Osteoblast (primary cell): ENCODE measurements at regions not wholly inside any gene's neighbourhood (a gene's known extent, or its start where the extent isn't known, plus 50 kb on each side); places are given as distances from the start of the nearest gene placed in this dataset.

Experiments used
- DNase-seq: peaks from one replicate; pipeline ENCODE4 v3.0.0; 2011; ENCODE audit warnings: low spot score, mixed read lengths; ENCODE audit not compliant: insufficient read length; ENCODE audit errors: missing footprints
- H2AFZ ChIP-seq: 2 replicates; pipeline ENCODE4 v1.6.0; 2011; ENCODE audit warnings: mild to moderate bottlenecking, low read length
- H3K27ac ChIP-seq: 2 replicates; pipeline ENCODE4 v1.5.1; 2011; ENCODE audit warnings: mild to moderate bottlenecking, low read depth, low read length, moderate library complexity
- H3K27me3 ChIP-seq: 2 replicates; pipeline ENCODE4 v1.6.0; 2012; ENCODE audit warnings: mild to moderate bottlenecking, control low read depth, inconsistent platforms, low read length, moderate library complexity; ENCODE audit not compliant: insufficient read depth
- H3K36me3 ChIP-seq: 2 replicates; pipeline ENCODE4 v1.5.1; 2011; ENCODE audit warnings: mild to moderate bottlenecking, low read length, control low read depth, moderate library complexity; ENCODE audit not compliant: insufficient read depth
- H3K4me1 ChIP-seq: 2 replicates; pipeline ENCODE4 v1.5.1; 2011; ENCODE audit warnings: mild to moderate bottlenecking, low read length, control low read depth, moderate library complexity; ENCODE audit not compliant: insufficient read depth
- H3K4me2 ChIP-seq: 2 replicates; pipeline ENCODE4 v1.6.0; 2011; ENCODE audit warnings: mild to moderate bottlenecking, low read length; ENCODE audit not compliant: insufficient read depth
- H3K4me3 ChIP-seq: fragments of 200-600 bp; sonication (generic); 3 replicates; pipeline ENCODE4 v1.5.1; 2012; ENCODE audit warnings: mild to moderate bottlenecking, low read length, inconsistent platforms; ENCODE audit not compliant: insufficient read depth
- H3K79me2 ChIP-seq: 2 replicates; pipeline ENCODE4 v1.6.0; 2012; ENCODE audit warnings: mild to moderate bottlenecking, low read length, control low read depth, inconsistent platforms; ENCODE audit not compliant: insufficient read depth
- H3K9me3 ChIP-seq: 2 replicates; pipeline ENCODE4 v1.5.1; 2011; ENCODE audit warnings: low read depth, low read length, control low read depth
- H4K20me1 ChIP-seq: 2 replicates; pipeline ENCODE4 v1.6.0; 2012; ENCODE audit warnings: mild to moderate bottlenecking, low read length, control low read depth; ENCODE audit not compliant: insufficient read depth
- TF ChIP-seq, protein P1 (sequence below): IDR thresholded peaks from 2 replicates; pipeline ENCODE4 v1.5.1; 2011; ENCODE audit warnings: mild to moderate bottlenecking, low read depth, low read length, moderate library complexity; ENCODE audit errors: extremely low read depth

DNA sequence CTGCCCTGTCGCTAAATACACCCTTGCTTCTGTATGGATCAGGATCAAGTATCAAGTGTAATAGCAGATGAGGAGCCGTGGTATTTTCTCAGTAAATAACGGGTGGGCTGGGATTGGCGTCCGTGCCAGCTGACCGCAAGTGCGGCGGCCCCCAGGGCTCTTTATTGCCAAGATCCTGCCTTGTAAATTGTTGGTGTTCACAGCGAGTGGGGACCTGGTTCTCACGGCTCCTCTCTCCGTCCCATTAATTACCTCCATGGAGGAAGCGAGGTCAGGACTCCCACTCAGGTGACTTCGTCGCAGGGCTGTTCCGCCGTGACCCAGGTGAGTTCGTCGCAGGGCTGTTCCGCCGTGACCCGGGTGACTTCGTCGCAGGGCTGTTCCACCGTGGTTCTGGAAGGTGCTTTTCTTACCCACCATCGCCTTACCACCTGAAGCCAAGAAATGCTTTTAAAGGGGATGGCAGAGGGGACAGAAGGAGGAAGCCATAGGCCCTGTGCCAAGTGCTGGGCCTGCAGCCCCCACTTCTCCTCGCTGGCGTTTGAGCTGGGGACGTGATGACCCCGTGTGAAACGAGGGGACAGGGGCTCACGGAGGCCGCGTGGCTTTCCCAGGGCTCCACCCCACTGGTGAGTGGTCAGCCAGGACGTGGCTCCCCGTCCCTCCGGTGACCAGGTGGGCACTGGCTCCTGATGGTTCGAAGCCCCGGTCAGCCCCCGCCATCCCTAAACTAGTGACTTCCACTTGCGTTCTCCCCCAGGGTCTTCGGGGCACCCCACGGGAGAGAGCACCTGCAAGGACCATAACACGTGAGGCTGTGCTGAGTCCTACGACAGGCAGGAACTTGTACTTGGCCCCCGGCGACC is 118.4 kb downstream of the TWIST2 start:
- Histone ChIP-seq H3K36me3 (no peaks in the 10 kb centered on the region), H3K4me1 (no peaks in the 10 kb centered on the region), H3K27me3 (peaks cover 2% of the 10 kb centered on the region), H2AFZ (no peak overlapping the region), H3K4me2 (no peak overlapping the region), H3K9me3 (no peaks in the 10 kb centered on the region), H3K79me2 (no peaks in the 10 kb centered on the region), H3K4me3 (no peak overlapping the region), H4K20me1 (no peaks in the 10 kb centered on the region), H3K27ac (no peak overlapping the region)
- peak; percentile 63 for DNase-seq
- TF ChIP-seq, protein P1, sequence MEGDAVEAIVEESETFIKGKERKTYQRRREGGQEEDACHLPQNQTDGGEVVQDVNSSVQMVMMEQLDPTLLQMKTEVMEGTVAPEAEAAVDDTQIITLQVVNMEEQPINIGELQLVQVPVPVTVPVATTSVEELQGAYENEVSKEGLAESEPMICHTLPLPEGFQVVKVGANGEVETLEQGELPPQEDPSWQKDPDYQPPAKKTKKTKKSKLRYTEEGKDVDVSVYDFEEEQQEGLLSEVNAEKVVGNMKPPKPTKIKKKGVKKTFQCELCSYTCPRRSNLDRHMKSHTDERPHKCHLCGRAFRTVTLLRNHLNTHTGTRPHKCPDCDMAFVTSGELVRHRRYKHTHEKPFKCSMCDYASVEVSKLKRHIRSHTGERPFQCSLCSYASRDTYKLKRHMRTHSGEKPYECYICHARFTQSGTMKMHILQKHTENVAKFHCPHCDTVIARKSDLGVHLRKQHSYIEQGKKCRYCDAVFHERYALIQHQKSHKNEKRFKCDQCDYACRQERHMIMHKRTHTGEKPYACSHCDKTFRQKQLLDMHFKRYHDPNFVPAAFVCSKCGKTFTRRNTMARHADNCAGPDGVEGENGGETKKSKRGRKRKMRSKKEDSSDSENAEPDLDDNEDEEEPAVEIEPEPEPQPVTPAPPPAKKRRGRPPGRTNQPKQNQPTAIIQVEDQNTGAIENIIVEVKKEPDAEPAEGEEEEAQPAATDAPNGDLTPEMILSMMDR, result no peak

DNA sequence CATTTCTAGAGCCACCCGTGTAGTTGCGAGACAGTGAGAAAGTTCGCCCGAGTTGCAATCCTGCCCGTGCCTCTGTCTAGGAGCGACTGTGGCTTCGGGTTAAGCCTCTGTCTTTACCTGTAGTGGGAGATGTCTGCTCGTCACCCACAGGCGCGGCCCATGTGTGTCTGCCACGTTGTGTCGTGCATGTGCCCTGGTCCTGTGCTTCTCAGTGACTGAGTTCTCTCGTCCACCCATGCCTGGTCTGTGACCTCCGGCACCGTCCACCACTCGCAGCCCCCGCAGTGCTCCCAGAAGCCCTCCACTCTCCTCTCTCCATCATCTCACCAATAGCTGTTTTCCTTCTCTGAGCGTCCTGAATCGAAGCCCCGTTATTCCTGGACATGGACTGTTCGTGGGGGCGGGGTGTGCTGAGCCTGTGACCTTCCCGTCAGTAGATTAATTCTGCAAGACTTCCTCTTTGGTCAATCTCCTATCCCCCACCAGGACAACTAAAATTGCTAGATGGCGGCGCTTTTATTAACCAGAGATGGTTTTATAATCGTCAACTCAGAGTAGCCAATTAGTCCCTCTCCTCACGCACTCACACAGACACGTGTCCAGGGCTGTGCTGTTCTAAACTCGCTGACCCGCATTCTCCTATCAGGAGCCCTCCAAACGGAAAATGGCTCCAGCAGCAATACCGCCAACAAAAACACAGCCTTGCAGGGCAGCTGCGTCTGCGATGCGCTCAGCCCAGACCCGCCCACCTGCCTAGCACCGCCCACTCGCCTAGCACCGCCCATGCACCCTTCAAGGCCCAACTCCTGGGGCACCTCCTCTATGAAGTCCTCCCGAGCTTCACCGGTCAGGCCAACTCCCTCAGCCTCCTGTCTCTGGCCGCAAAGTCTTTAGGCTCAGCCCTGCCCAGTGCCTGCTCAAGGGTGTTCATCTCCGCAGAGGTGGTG is 119.4 kb downstream of the TWIST2 start:
- TF ChIP-seq, protein P1, result no peak
- no peak overlapping the region for H3K27ac ChIP-seq
- H3K27me3 ChIP-seq, result peaks cover 2% of the 10 kb centered on the region
- DNase-seq, result no peak
- no peaks in the 10 kb centered on the region for H3K79me2 ChIP-seq
- no peaks in the 10 kb centered on the region for H3K4me1 ChIP-seq
- no peak overlapping the region for H3K4me2 ChIP-seq
- H4K20me1 ChIP-seq, result no peaks in the 10 kb centered on the region
- no peak overlapping the region for H2AFZ ChIP-seq
- no peak overlapping the region for H3K4me3 ChIP-seq
- no peaks in the 10 kb centered on the region for H3K36me3 ChIP-seq
- no peaks in the 10 kb centered on the region for H3K9me3 ChIP-seq

DNA sequence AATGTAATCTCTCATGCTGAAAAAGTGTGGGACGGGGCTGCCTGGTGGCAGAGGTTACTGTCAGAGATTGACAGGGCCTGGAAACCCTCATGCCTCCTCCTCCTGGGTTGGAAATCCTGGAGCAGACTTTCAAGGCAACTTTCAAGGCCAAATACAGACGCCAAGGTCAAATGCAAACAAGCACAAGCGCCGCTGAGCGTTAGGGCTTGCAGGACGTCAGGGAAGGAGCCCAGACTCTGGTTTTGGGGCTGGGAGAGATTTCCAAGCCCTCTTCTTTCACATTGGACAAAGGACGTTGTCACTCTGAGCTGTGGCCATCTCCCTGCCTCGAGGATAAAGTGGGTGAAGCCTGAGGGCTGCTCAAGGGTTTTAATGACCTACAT is 120.1 kb downstream of the TWIST2 start:
- TF ChIP-seq, protein P1, result no peak
- Histone ChIP-seq H3K36me3 (no peaks in the 10 kb centered on the region), H3K27ac (no peak overlapping the region), H3K9me3 (no peaks in the 10 kb centered on the region), H3K4me1 (no peaks in the 10 kb centered on the region), H3K79me2 (no peaks in the 10 kb centered on the region), H2AFZ (no peak overlapping the region), H3K4me2 (no peak overlapping the region), H3K4me3 (no peak overlapping the region), H3K27me3 (peaks cover 2% of the 10 kb centered on the region), H4K20me1 (no peaks in the 10 kb centered on the region)
- DNase-seq, result no peak
